Mesendoderm (in vitro differentiated cells): ENCODE measurements at regions not wholly inside any gene's neighbourhood (a gene's known extent, or its start where the extent isn't known, plus 50 kb on each side); places are given as distances from the start of the nearest gene placed in this dataset.

Experiments
- DNase-seq: peaks from one replicate; pipeline ENCODE4 v3.0.0; 2013
- H2AK5ac ChIP-seq: 2 replicates; pipeline ENCODE4 v1.6.1; 2013; ENCODE audit warnings: low read length, inconsistent platforms
- H2BK120ac ChIP-seq: 2 replicates; pipeline ENCODE4 v1.6.1; 2013; ENCODE audit warnings: low read depth, mild to moderate bottlenecking, low read length, moderate library complexity, mixed read lengths
- H2BK15ac ChIP-seq: replicated peaks from 2 replicates; pipeline ENCODE4 v1.6.1; 2013; ENCODE audit warnings: low read depth, mild to moderate bottlenecking, moderate library complexity
- H2BK5ac ChIP-seq: 2 replicates; pipeline ENCODE4 v1.6.1; 2013; ENCODE audit warnings: low read length, inconsistent platforms
- H3K18ac ChIP-seq: 2 replicates; pipeline ENCODE4 v1.6.1; 2013; ENCODE audit warnings: mild to moderate bottlenecking, low read length, mixed read lengths
- H3K23ac ChIP-seq: one replicate; pipeline ENCODE4 v1.6.1; 2013; ENCODE audit warnings: low read length
- H3K27ac ChIP-seq: 2 replicates; pipeline ENCODE4 v1.5.1; 2013; ENCODE audit warnings: low read depth, mild to moderate bottlenecking, inconsistent platforms, low read length, moderate library complexity
- H3K27me3 ChIP-seq: 2 replicates; pipeline ENCODE4 v1.6.1; 2013; ENCODE audit warnings: low read length, control low read depth, mild to moderate bottlenecking, inconsistent platforms; ENCODE audit not compliant: insufficient read depth, poor library complexity
- H3K36me3 ChIP-seq: 2 replicates; pipeline ENCODE4 v1.6.1; 2013; ENCODE audit warnings: low read length, inconsistent platforms; ENCODE audit not compliant: control insufficient read depth, insufficient read depth
- H3K4ac ChIP-seq: one replicate; pipeline ENCODE4 v1.6.1; 2013; ENCODE audit warnings: low read depth, mild to moderate bottlenecking, low read length, moderate library complexity
- H3K4me1 ChIP-seq: 2 replicates; pipeline ENCODE4 v1.6.1; 2013; ENCODE audit warnings: low read depth, low read length, inconsistent platforms; ENCODE audit not compliant: control insufficient read depth
- H3K4me2 ChIP-seq: 2 replicates; pipeline ENCODE4 v1.6.1; 2013; ENCODE audit warnings: low read length
- H3K4me3 ChIP-seq: 2 replicates; pipeline ENCODE4 v1.5.1; 2013; ENCODE audit warnings: mild to moderate bottlenecking, low read length
- H3K56ac ChIP-seq: one replicate; pipeline ENCODE4 v1.6.1; 2013; ENCODE audit warnings: low read length
- H3K79me1 ChIP-seq: 2 replicates; pipeline ENCODE4 v1.6.1; 2013; ENCODE audit warnings: low read length, inconsistent platforms
- H3K79me2 ChIP-seq: 2 replicates; pipeline ENCODE4 v1.6.1; 2013; ENCODE audit warnings: mild to moderate bottlenecking, low read length; ENCODE audit not compliant: control insufficient read depth, insufficient read depth
- H3K9ac ChIP-seq: 2 replicates; pipeline ENCODE4 v1.6.1; 2013; ENCODE audit warnings: low read length, inconsistent platforms
- H4K5ac ChIP-seq: one replicate; pipeline ENCODE4 v1.6.1; 2013; ENCODE audit warnings: low read length
- H4K8ac ChIP-seq: one replicate; pipeline ENCODE4 v1.6.1; 2013; ENCODE audit warnings: low read depth, mild to moderate bottlenecking, control low read depth, low read length, moderate library complexity
- WGBS: extraction: QIAGEN DNeasy Blood & Tissue Kit; methylation state at CpG from one replicate; pipeline ENCODE4 v1.1.7; 2013; ENCODE audit warnings: low lambda C conversion rate, missing lambda C conversion rate; ENCODE audit not compliant: insufficient coverage; ENCODE audit errors: extremely low coverage; 5-methylcytosine and 5-hydroxymethylcytosine counted together

DNA sequence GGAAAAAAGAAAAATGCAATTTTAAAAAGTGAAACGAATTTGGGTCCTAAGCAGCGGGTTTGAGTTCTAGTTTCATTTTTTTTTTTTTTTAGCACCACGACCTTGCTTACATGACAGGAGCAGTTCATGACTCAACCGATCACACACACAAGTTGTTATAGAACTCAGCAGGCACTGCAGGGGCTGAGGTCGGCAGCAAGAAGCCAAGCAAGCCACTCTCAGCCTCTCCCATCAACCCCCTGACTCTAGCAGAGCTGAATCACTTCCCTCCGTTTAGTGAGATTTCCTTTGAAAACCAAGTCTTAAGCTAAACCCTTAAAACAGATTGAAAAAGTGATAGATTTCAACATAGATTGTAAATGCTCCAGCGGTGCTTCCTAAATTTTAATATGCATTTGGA, 520.8 kb downstream of the HAPSTR1 start:
- Histone ChIP-seq H2AK5ac (no peak overlapping the region), H3K4me1 (peaks cover 4% of the 10 kb centered on the region), H3K4me2 (no peak overlapping the region), H3K56ac (no peak overlapping the region), H2BK15ac (no peak overlapping the region), H3K79me2 (no peaks in the 10 kb centered on the region), H4K5ac (no peak overlapping the region), H3K9ac (no peak overlapping the region), H2BK120ac (no peak overlapping the region), H2BK5ac (no peak overlapping the region), H4K8ac (no peak overlapping the region), H3K79me1 (no peaks in the 10 kb centered on the region), H3K27me3 (no peaks in the 10 kb centered on the region), H3K4me3 (no peak overlapping the region), H3K27ac (no peak overlapping the region), H3K23ac (no peak overlapping the region), H3K4ac (no peak overlapping the region), H3K18ac (no peak overlapping the region), H3K36me3 (no peaks in the 10 kb centered on the region)
- no CpG with 5 or more reads among the region's 7 CpGs for WGBS
- peak; percentile 55 for DNase-seq

DNA sequence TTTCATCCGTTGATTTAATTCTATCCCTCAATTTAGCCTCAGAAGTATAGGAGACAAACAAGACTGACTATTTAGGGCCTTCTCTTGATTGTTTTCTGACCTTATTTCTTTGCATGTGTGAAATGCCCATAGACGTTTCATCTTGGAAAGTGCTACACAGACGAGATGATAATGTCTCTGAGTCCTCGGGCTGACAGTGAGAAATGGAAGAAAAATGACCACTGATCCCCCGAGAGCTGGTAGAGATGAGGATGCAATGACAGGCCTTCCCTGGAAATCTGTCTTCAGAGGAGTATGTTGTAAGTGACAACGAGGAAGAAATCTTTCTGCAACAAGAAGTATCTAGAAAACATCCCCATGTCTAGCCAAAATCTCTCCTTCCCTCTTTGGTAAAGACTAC, 522.9 kb downstream of the HAPSTR1 start:
- no CpG with 5 or more reads among the region's 6 CpGs for WGBS

DNA sequence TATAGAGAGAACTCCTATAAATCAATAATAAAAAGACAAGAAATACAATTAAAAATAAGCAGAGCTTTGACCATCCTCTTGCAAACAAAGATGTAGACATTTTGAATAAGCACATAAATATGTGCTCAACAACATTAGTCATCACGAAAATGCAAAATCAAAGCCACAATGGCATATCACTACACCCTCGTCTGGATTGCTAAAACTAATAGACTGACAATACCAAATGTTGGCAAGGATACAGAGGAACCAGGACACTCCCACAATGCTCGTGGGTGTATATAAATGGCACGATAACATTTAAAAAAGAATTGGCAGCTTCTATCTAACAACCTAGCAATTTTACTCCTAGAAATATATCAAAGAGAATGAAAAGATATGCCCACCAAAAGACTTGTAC, 530.8 kb downstream of the HAPSTR1 start:
- Histone ChIP-seq H4K8ac (no peak overlapping the region), H3K4ac (no peak overlapping the region), H3K79me2 (no peaks in the 10 kb centered on the region), H2AK5ac (no peak overlapping the region), H3K36me3 (no peaks in the 10 kb centered on the region), H2BK15ac (no peak overlapping the region), H3K4me2 (no peak overlapping the region), H3K27me3 (no peaks in the 10 kb centered on the region), H3K23ac (no peak overlapping the region), H3K18ac (no peak overlapping the region), H3K56ac (no peak overlapping the region), H3K4me3 (no peak overlapping the region), H2BK120ac (no peak overlapping the region), H3K27ac (no peak overlapping the region), H3K79me1 (no peaks in the 10 kb centered on the region), H2BK5ac (no peak overlapping the region), H4K5ac (no peak overlapping the region), H3K9ac (no peak overlapping the region), H3K4me1 (no peaks in the 10 kb centered on the region)
- no peak for DNase-seq
- WGBS: no CpG with 5 or more reads among the region's 4 CpGs

More for the DNA sequence above, 522.9 kb downstream of the HAPSTR1 start:
- Histone ChIP-seq H4K8ac (no peak overlapping the region), H3K79me2 (no peaks in the 10 kb centered on the region), H3K27me3 (no peaks in the 10 kb centered on the region), H3K36me3 (no peaks in the 10 kb centered on the region), H3K4ac (no peak overlapping the region), H2BK120ac (no peak overlapping the region), H3K4me1 (peaks cover 4% of the 10 kb centered on the region), H3K27ac (no peak overlapping the region), H3K79me1 (no peaks in the 10 kb centered on the region), H3K4me3 (no peak overlapping the region), H3K9ac (no peak overlapping the region), H2BK5ac (no peak overlapping the region), H2AK5ac (no peak overlapping the region), H3K18ac (no peak overlapping the region), H2BK15ac (no peak overlapping the region), H3K56ac (no peak overlapping the region), H3K4me2 (no peak overlapping the region), H4K5ac (no peak overlapping the region), H3K23ac (no peak overlapping the region)
- DNase-seq: no peak

- Histone ChIP-seq H2AK5ac (no peak overlapping the region), H3K79me1 (no peaks in the 10 kb centered on the region), H2BK5ac (no peak overlapping the region), H3K4ac (no peak overlapping the region), H3K4me1 (no peaks in the 10 kb centered on the region), H3K36me3 (no peaks in the 10 kb centered on the region), H3K27me3 (no peaks in the 10 kb centered on the region), H3K79me2 (no peaks in the 10 kb centered on the region), H3K4me3 (no peak overlapping the region), H3K23ac (no peak overlapping the region), H3K27ac (no peak overlapping the region), H4K8ac (no peak overlapping the region), H2BK15ac (no peak overlapping the region), H4K5ac (no peak overlapping the region), H3K56ac (no peak overlapping the region), H3K4me2 (no peak overlapping the region), H3K18ac (no peak overlapping the region), H3K9ac (no peak overlapping the region), H2BK120ac (no peak overlapping the region)
- no CpG with 5 or more reads among the region's 2 CpGs for WGBS
- no peak for DNase-seq
Observed at GRCh38 chr16:9625122-9625521, 533.7 kb downstream of the HAPSTR1 start.

DNA sequence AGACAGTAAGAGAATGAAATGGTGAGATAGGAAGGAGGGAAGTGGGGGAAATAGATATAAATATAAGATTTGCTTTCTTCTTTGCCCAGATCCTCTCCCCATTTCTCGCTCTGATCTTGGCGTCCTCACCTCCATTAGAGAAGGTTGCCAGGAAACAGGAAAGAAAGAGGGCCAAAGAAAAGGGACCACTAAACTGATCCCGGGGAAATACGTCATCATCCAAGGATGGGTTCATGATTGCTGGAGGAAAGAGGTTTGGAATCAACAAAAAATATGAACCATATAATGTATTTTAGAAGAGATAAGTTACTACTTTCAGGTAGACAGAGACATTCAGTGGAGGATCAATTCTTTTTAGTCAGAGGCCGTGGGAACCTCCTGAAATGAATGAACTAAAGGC, 536.0 kb downstream of the HAPSTR1 start:
- Histone ChIP-seq H3K79me1 (no peaks in the 10 kb centered on the region), H3K36me3 (no peaks in the 10 kb centered on the region), H3K27ac (no peak overlapping the region), H3K9ac (no peak overlapping the region), H3K18ac (no peak overlapping the region), H3K4me2 (no peak overlapping the region), H2BK5ac (no peak overlapping the region), H3K4ac (no peak overlapping the region), H3K27me3 (no peaks in the 10 kb centered on the region), H3K23ac (no peak overlapping the region), H3K56ac (no peak overlapping the region), H2BK120ac (no peak overlapping the region), H3K4me1 (no peaks in the 10 kb centered on the region), H4K8ac (no peak overlapping the region), H4K5ac (no peak overlapping the region), H3K79me2 (no peaks in the 10 kb centered on the region), H3K4me3 (no peak overlapping the region), H2BK15ac (no peak overlapping the region), H2AK5ac (no peak overlapping the region)
- no peak for DNase-seq
- no CpG with 5 or more reads among the region's 5 CpGs for WGBS

DNA sequence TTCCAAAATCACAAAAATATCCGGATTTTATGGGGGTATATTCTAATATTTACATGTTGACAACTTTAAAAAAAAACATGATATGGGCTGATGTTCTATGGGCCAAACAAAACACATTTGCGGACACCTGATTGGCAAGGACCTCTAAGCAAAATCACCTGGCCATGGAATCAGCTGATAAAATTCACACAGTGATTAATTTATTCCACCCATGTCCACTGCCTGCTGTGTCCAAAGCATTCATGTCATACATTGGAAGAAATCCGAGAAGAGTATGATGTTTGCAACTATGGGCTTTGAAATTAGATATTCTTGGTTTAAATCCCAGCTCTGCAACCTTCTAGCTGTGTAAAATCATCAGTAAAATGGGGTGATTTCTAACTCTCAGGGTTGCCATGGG, 538.7 kb downstream of the HAPSTR1 start:
- no peak overlapping the region for H3K23ac ChIP-seq
- no peak overlapping the region for H4K8ac ChIP-seq
- H3K18ac ChIP-seq: no peak overlapping the region
- H2BK5ac ChIP-seq: no peak overlapping the region
- H3K27ac ChIP-seq: no peak overlapping the region
- no peaks in the 10 kb centered on the region for H3K79me2 ChIP-seq
- no peak overlapping the region for H4K5ac ChIP-seq
- H3K56ac ChIP-seq: no peak overlapping the region
- no peak overlapping the region for H3K4me2 ChIP-seq
- no peak overlapping the region for H3K4me3 ChIP-seq
- no peaks in the 10 kb centered on the region for H3K27me3 ChIP-seq
- H3K79me1 ChIP-seq: no peaks in the 10 kb centered on the region
- no peak for DNase-seq
- no peak overlapping the region for H2BK15ac ChIP-seq
- no peak overlapping the region for H2AK5ac ChIP-seq
- no peak overlapping the region for H3K4ac ChIP-seq
- no peak overlapping the region for H3K9ac ChIP-seq
- H2BK120ac ChIP-seq: no peak overlapping the region
- H3K36me3 ChIP-seq: no peaks in the 10 kb centered on the region
- H3K4me1 ChIP-seq: no peaks in the 10 kb centered on the region
- WGBS: no CpG with 5 or more reads among the region's 3 CpGs
